Hypothalamus (tissue), 51 donors: ENCODE measurements at regions not wholly inside any gene's neighbourhood (a gene's known extent, or its start where the extent isn't known, plus 50 kb on each side); places are given as distances from the start of the nearest gene placed in this dataset.

ENCODE experiments used
- DNase-seq, 51 donors: peaks; one replicate each; lab custom pipeline; 2025; lab: John Stamatoyannopoulos, UW

- DNase-seq: peak in 39 of 51 donors; percentile 1 to 74 (median 37)
Observed at GRCh38 chr9:36728651-36729520, 156.2 kb downstream of the MELK start.

- no peak for DNase-seq
Observed at GRCh38 chr9:36729906-36730305, 157.2 kb downstream of the MELK start.

DNA sequence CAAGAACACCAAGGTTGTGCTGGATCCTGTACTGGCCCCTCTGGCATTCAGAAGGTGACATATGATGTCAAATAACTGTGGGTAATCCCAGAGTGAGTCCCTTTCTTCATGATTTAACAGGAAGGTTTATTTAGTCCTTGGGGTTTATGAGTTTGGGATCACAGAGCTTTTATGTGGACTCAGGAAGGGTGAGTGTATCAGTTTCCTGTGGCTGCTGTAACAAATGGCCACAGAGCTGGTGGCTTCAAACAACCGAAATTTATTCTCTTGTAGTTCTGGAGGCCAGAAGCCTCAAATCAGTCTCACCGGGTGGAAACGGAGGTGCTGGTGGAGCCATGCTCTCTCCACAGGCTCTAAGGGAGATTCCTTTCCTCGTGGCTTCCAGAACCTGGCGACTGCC lies 157.7 kb downstream of the MELK start:
- no peak for DNase-seq

DNA sequence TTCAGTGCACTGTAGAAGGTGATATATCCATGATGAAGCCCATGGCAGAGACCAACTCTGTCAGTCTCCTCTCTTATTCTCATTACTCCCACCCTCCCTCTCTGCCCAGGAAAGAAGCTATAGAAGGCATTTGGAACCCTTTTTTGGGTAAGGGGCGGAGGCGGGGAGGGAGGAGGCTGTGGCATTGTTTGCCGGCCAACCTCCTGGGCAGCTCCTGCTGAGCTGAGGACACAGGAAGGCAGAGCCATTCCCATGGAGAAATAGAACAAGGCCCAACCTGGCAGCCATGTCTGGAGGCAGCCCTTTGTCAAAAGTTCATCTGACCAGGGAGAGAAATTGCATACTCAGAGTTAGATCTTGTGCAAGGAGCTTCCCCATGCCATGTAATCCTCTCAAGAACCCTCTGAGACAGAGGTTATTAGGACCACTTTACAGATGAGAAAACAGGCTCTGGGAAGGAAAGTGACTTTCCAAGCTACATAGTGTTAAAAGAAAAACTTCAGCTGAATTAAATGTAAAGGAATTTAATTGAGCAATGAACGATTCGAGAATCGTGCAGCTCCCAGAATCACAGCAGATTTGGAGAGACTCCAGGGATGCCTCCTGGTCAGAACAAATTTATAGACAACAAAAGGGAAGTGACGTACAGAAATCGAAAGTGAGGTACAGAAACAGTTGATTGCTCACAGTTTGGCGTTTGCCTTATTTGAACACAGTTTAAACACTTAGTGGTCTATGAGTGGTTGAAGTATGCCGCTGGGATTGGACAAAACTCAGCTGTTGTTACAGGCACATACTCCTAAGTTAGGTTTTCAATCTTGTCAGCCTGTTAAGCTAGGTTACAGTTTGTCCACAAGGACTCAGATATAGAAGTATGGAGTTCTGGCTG lies 158.6 kb downstream of the MELK start:
- DNase-seq: no peak

GRCh38 chr9:36734737-36735136 lies 162.0 kb downstream of the MELK start:
- DNase-seq: no peak

DNA sequence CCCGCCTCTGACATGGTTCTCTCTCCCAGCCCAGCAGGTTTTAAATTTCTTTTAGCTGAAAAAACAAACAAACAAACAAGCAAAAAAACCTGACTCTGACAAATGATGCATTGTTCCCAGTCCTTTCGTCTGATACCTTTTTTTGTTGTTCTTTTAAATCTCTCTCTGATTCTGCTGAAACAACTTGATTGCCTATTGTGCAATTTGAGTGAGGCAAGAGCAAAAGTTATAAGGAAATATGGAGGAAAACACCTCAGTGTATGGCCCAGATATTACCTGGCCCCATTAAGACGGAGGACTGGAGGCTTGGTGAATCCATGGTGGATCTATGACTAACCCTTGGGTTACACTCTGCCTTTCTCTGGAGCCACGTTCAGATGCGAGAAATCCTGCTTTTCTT lies 164.0 kb downstream of the MELK start:
- DNase-seq: no peak

DNA sequence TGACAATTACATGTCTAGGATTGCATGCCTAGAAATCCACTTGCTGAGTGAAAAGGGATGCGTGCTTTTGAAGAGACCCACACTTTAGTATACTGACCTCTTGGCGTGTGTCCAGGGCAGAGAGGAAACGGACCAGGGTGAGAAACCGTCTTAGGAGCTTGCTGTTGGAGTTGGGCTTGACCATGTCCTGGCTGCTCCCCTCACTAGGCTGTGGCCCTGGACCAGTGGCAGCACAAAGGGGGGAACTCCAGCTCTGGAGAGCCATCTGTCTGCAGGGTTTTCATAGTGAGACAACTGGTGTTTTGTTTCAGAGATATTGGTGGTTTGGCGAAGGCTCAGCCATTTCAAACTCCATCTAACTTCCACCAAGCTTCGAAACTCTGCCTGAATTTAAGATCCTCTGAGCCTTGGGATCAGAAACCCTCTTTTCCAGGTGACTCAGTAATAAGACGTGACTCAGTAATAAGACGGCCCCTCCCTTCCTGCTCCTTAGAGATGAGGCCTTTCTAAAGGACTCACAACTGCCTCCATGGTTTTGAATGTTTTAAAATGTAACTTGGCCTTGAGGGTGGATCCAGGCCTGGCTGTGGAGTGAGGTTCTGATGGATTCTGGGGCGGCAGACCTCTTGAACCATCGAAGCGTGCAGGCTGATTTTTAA lies 165.8 kb downstream of the MELK start:
- no peak for DNase-seq

- DNase-seq: no peak
Observed at GRCh38 chr9:36739373-36740116, 166.8 kb downstream of the MELK start.

DNA sequence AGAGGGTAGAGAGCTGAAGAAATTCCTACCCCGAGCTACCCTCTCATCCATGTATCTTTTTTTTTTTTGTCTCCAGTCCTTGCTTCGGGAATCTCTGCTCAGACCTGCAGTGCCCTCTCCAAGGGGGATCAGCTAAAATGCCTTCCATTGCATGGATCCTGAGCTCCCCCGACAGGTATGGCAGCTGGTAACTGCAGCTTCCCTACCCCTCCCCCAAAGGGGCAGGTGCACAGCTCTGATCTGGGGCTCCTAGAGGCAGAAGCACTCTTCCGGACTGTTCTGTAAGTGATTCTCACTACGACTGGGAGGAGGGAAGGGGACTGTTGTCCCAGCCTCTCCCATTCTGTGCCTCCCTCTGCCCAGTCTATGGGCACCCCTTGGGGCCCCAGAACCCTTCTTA lies 169.6 kb downstream of the MELK start:
- DNase-seq: no peak

- DNase-seq: no peak
Observed at GRCh38 chr9:36744678-36745077, 172.0 kb downstream of the MELK start.

- DNase-seq: no peak
Observed at GRCh38 chr9:36745977-36746376, 173.3 kb downstream of the MELK start.

GRCh38 chr9:36746415-36746814 lies 173.7 kb downstream of the MELK start:
- no peak for DNase-seq

DNA sequence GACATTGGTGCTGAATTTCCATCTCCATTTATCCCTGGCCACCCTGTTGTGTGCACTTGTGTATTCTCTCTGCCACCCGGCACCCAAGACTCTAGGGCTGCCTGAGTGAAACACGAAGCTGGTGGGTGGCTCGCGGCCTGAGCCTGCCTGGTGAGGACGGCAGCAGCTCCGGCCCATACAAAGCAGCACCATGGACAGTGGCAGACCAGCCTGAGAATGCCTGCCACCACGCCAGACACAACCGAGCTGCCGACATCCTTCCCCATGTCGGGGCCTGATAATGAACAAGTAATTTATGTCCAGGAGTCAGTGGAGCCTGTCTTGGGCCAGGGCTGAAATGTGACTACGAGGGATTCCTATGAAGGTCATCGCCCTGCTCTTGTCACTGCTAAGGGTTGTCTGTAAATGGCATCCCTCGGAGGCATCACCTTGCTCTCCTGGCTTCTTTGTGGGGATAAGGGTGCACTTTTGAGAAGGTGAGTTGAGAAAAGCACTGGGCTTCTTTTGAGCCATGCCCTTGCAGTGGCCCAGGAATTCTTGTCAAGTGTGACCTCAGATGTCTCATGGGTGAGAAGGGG lies 175.7 kb downstream of the MELK start:
- DNase-seq: peak in 2 of 51 donors; percentile 4 to 5

DNA sequence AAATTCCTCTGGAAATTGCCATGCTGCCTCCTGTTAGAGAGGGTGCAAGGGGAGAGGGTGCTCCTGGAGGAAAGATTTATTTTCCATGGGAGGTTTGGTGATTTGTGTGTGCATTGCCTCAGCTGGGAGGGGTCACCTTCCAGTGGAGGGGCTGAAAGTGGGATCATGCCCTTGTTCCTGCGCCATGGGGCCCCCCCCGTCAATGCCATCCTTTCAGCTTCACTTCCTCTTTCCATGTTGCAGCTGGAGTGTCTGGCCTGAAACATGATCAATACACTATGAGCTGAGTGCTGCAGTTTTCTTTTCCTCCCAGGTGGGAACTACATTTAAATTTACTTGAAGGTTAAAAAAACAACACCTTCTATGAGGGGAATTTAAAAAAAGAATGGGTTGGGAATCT lies 176.8 kb downstream of the MELK start:
- DNase-seq: no peak

- DNase-seq: no peak
Observed at GRCh38 chr9:36750630-36751029, 177.9 kb downstream of the MELK start.

DNA sequence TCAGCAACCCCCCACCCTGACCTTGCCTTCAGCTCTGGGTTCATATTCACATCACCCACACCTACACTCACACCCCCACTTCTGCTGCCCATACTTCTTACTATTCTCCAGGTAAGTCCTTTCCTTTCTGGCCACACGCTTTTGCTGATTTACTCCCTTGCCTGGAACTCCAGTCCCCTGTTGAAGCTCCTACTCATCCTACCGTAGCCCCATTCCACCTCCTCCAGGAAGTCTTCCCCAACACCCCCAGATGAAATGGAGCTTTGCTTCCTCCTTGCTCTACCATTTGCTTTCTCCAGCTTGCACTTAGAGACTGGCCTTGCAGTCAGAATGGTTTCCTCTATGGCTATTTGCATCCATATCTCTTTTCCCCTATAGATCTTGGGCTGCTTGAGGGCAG lies 182.3 kb downstream of the MELK start:
- DNase-seq: no peak

GRCh38 chr9:36759141-36759540 lies 186.4 kb downstream of the MELK start:
- DNase-seq: no peak

DNA sequence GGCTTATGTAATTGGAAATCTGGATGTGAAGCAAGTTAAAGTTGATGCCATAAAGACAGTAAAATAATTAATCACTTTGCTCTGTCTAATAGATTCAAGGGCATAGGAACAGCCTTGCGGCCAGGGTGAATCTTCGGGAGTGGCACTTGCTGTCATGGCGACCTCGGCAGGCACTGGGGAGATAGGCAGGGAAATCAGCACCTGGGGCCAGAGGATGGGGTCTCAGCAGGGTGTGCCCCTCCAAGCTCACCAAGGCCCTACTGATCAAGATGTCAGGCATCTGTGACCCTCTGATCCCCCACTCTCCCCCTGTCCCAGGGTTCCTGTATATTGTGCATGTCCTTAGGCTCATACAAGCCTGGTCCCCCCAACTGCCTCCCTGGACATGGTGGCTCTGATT lies 187.3 kb downstream of the MELK start:
- DNase-seq: no peak

DNA sequence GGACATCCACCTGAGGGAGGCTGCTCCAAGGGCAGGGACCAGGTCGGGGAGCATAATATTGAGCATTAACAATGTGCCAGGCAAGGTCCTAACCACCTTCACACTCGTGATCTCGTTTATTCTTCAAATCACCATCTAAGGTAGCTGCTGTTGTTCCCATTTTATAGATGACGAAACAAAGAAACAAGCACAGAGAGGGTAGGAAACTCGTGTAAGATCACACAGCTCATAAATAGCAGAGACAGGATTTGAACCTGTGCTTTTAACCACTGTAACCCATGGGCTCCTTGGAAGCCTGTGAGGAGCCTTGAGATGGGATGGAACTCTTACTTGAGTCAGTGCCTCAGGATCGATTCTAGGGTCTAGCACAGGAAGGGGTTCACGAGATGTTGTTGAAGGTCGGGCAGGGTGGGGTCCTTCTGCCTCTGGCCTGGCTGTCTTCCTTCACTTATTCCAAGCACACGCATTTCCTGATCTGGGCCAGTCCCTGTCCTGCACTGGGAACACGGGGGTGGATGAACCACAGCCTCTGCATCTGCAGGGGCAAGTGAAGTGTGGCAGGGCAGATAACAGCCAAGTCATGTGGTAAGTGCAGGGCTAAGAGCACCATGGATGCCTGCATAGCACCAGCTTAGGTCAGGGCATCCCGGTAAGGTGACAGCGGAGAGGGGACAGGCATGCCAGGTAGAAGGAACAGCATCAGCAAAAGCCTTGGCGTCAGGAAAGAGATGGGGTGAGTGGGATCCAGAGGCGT lies 188.1 kb downstream of the MELK start:
- no peak for DNase-seq
